ENCODE measurements at regions not wholly inside any gene's neighbourhood (a gene's known extent, or its start where the extent isn't known, plus 50 kb on each side); places are given as distances from the start of the nearest gene placed in this dataset.
A peak's percentile ranks its signal among the peaks of the same experiment; 100 is the strongest.

- no peak overlapping the region for H4K5ac ChIP-seq (ENCODE audit: insufficient read length, low read depth, low read length)
- no peaks in the 10 kb centered on the region for H3K36me3 ChIP-seq (ENCODE audit: control insufficient read depth in 2 of 4, insufficient read depth in 4 of 4, low read length in 3 of 4)
- no peak overlapping the region for H2BK15ac ChIP-seq (ENCODE audit: low read length)
- H3K79me1 ChIP-seq (ENCODE audit: low read depth, low read length): no peaks in the 10 kb centered on the region
- H2AK5ac ChIP-seq (ENCODE audit: low read depth, low read length): no peak overlapping the region
- no peak overlapping the region for H2BK20ac ChIP-seq (ENCODE audit: low read length)
- H3K9me3 ChIP-seq (ENCODE audit: insufficient read depth in 2 of 2, low read depth in 1 of 2, low read length in 1 of 2): no peaks in the 10 kb centered on the region
- H4K20me1 ChIP-seq (replicated peaks in 1 of 2; ENCODE audit: control insufficient read depth in 1 of 2, insufficient read depth in 2 of 2, low read length in 2 of 2): no peaks in the 10 kb centered on the region
- H3K79me2 ChIP-seq (ENCODE audit: control insufficient read depth in 1 of 2, insufficient read depth in 2 of 2, low read length in 2 of 2): no peaks in the 10 kb centered on the region
- H3K4me2 ChIP-seq (ENCODE audit: insufficient read depth in 1 of 2, low read depth in 2 of 2, low read length in 2 of 2): no peak overlapping the region
- ChIA-PET POLR2A (ENCODE audit: partially characterized antibody) (no interaction called here), CTCF (ENCODE audit: partially characterized antibody) (interaction anchor here (1.7 to 5.3 kb wide), 2 partner anchors 7 to 15 kb away, joined by 5 to 23 read pairs; no protein-coding TSS in a partner anchor)
- H3K27ac ChIP-seq (ENCODE audit: low read depth, low read length): no peak overlapping the region
- H3K56ac ChIP-seq (replicated peaks; ENCODE audit: insufficient read length, low read depth, low read length): no peak overlapping the region
- no peaks in the 10 kb centered on the region for H3K23me2 ChIP-seq (ENCODE audit: low read depth, low read length)
- no peak overlapping the region for H3K23ac ChIP-seq (ENCODE audit: insufficient read length)
- no peaks in the 10 kb centered on the region for H3K27me3 ChIP-seq (replicated peaks in 1 of 4; ENCODE audit: control insufficient read depth in 3 of 4, extremely low read depth in 1 of 4, insufficient read depth in 3 of 4, low read length in 3 of 4)
- DNase-seq (ENCODE audit: low read depth in 1 of 2, low spot score in 2 of 2) (no peak), FAIRE-seq (no peak)
- no peak overlapping the region for H4K8ac ChIP-seq (ENCODE audit: extremely low read depth, insufficient read depth, low read length)
- H4K91ac ChIP-seq (replicated peaks; ENCODE audit: insufficient read length, low read length): no peak overlapping the region
- no peak overlapping the region for H2AFZ ChIP-seq (ENCODE audit: low read length)
- WGBS, 2 experiments (ENCODE audit: extremely low coverage in 1 of 2, insufficient coverage in 1 of 2, insufficient read length in 1 of 2, insufficient replicate concordance in 2 of 2, low coverage in 1 of 2, low lambda C conversion rate in 2 of 2, missing lambda C conversion rate in 1 of 2): 91% methylated on average over 3 of the region's 3 CpGs; no CpG with 5 or more reads in 1 of the 2 experiments
- H3K4ac ChIP-seq (replicated peaks; ENCODE audit: insufficient read length, low read depth, low read length): no peak overlapping the region
- 0 out of 7 replicates have a peak overlapping the region, but pooled peaks of 1 of the 4 experiments have one; percentile 4 for H3K9ac ChIP-seq (replicated peaks in 1 of 4; ENCODE audit: extremely low read depth in 1 of 4, low read depth in 3 of 4, low read length in 3 of 4)
- H2BK5ac ChIP-seq (ENCODE audit: low read depth, low read length): no peak overlapping the region
- H2BK120ac ChIP-seq (replicated peaks; ENCODE audit: low read depth, low read length): no peak overlapping the region
- H2BK12ac ChIP-seq (ENCODE audit: low read depth, low read length): no peak overlapping the region
- no peaks in the 10 kb centered on the region for H3K4me1 ChIP-seq (replicated peaks in 1 of 4; ENCODE audit: control insufficient read depth in 3 of 4, insufficient read depth in 4 of 4, low read length in 3 of 4)
- H3K4me3 ChIP-seq (ENCODE audit: extremely low read depth in 1 of 4, insufficient read depth in 2 of 4, low read depth in 3 of 4, low read length in 4 of 4): no peak overlapping the region
- no peak overlapping the region for H3K18ac ChIP-seq (ENCODE audit: extremely low read depth, low read length)
- H3K14ac ChIP-seq (ENCODE audit: insufficient read length): no peak overlapping the region
- no peak for TF ChIP-seq ASH2L (IDR thresholded peaks at IDR 0.05; ENCODE audit: low read length)
- no peak for TF ChIP-seq BRCA1 (IDR thresholded peaks at IDR 0.05; ENCODE audit: low read depth, low read length)
- TF ChIP-seq POLR2A (IDR thresholded peaks at IDR 0.05; ENCODE audit: control extremely low read depth in 1 of 2, low read depth in 2 of 2, low read length in 2 of 2): no peak
- no peak for TF ChIP-seq CEBPB (IDR thresholded peaks at IDR 0.05; ENCODE audit: low read depth, low read length)
- TF ChIP-seq HDAC2 (IDR thresholded peaks at IDR 0.05; ENCODE audit: borderline replicate concordance in 1 of 2, low read depth in 2 of 2, low read length in 2 of 2): no peak
- TF ChIP-seq TAF1 (IDR thresholded peaks at IDR 0.05; ENCODE audit: low read depth, low read length): no peak
- no peak for TF ChIP-seq MAX (IDR thresholded peaks at IDR 0.05)
- no peak for TF ChIP-seq KDM5A (IDR thresholded peaks at IDR 0.05; ENCODE audit: low read length)
- TF ChIP-seq ATF2 (IDR thresholded peaks at IDR 0.05; ENCODE audit: low read length): no peak
- TF ChIP-seq NANOG (IDR thresholded peaks at IDR 0.05; ENCODE audit: insufficient read depth, low read depth, low read length, poor library complexity, severe bottlenecking): no peak
- no peak for TF ChIP-seq SIRT6 (IDR thresholded peaks at IDR 0.05; ENCODE audit: low read length)
- TF ChIP-seq BACH1 (IDR thresholded peaks at IDR 0.05; ENCODE audit: low read length): no peak
- TF ChIP-seq GABPA (IDR thresholded peaks at IDR 0.05; ENCODE audit: borderline replicate concordance, insufficient read depth, low read length): no peak
- no peak for TF ChIP-seq RBBP5 (IDR thresholded peaks at IDR 0.05; ENCODE audit: borderline replicate concordance, low read depth, low read length)
Measured at GRCh38 chr2:59032499-59032898, 791.4 kb upstream of the FANCL start.
